HG03045 (cell line): ENCODE measurements at regions not wholly inside any gene's neighbourhood (a gene's known extent, or its start where the extent isn't known, plus 50 kb on each side); places are given as distances from the start of the nearest gene placed in this dataset.
"Not testable (repeated sequence)": the region's sequence is repeated elsewhere in the genome, so short reads cannot be mapped to it uniquely, and the experiment has no call there.

Experiments
- ATAC-seq: cut with Tn5 transposase; IDR thresholded peaks from one replicate; pipeline ENCODE4 v1.9.1; 2021; ENCODE audit warnings: mild to moderate bottlenecking, moderate library complexity; ENCODE audit not compliant: unreplicated experiment

DNA sequence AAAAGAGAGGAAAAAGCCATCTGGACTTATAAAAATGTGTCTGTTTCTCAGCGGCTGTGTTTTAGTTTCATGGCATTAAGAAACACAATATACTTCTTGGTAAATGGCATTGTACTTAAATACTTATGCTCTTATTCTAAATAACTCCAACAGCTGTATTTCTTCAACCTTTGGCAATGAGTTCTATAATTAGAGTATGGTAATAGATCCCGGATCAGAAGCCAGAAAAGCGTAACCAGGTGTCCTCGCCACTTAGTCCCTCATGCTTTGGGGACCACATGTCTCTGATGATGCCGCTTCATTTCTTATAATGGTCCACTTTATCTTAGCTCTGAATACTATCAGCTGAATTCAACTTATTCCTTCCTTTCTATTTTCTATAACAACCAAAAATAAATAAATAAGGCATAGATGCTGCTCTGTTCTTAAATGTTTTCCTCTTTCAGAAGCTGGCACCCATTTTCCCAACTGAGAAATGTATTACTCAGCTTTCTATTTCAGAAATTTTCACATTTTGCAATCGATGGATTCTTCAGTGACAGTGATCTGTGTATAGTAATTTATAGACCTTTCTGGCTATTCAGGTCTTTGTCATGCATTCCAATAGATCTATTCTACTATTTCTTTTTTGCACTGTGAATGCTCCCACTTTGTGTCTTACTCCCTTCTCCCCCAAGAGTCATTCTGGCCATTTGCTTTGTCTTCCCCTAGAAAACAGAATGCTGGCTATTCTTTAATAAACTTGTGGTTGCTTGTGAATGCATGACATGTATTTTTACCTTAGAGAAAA, 87.6 kb upstream of the KBTBD8 start:
- no peak for ATAC-seq

- no peak for ATAC-seq
Observed at GRCh38 chr3:66912306-66912705, 85.8 kb upstream of the KBTBD8 start.

DNA sequence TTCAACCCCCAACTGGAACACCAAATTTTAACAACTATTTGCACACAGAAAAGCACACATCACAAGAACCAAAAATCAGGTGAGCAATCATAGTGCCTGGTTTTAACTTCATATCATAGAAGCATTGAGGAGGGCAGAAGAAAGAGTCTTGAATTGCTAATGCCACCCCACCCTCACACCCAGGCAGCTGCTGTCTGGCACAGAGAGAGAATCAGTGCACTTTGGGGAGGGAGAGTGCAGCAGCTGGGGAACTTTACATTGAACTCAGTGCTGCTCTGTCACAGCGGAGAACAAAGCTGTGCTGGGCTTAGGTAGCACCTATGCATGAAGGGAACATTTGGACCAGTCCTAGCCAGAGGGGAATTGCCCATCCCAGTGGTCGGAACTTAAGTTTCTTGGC, 76.0 kb upstream of the KBTBD8 start:
- no peak for ATAC-seq

- ATAC-seq = no peak
Observed at GRCh38 chr3:66923969-66924368, 74.1 kb upstream of the KBTBD8 start.

GRCh38 chr3:66928252-66928651, 69.9 kb upstream of the KBTBD8 start:
- ATAC-seq = no peak

DNA sequence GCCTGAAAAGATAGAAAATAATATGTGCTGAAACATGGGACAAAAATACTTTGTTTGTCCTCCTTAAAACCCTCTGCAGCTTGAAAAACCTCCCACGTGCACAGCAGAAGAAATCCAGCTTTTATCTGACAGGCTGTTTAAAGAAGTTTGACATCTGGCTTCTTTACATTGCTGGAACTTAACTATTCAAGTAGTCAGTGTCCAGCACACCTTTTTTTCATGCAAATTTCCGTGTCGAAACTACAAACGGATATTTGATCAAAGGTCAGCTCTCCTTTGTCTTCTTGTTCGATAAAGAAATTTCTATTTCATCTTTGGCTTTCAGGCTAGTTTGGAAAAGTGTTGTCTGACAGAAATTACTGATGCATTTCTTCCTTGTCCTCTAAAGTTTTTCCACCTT, 66.8 kb upstream of the KBTBD8 start:
- ATAC-seq = no peak

GRCh38 chr3:66931699-66932098, 66.4 kb upstream of the KBTBD8 start:
- no peak for ATAC-seq

GRCh38 chr3:66933233-66933632, 64.9 kb upstream of the KBTBD8 start:
- ATAC-seq = no peak

DNA sequence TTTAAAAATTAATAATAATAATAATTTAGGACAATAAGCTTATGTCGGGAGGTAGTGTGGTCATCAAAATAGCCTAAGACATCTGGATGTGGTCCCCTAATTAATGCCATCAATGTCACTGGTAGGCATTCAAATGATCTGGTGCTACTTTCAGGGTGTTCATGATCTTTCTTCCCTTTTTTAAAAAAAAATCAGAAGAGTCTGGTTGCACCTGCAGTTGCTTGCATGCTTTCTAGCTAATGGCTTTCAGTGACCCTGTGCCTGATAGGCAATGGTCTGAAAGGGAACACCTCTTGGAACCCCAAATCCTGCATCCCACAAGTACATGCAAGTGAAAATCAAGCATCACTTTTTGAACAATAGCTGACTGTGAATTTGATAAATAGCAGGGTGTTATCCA, 64.1 kb upstream of the KBTBD8 start:
- ATAC-seq = no peak

- no peak for ATAC-seq
Observed at GRCh38 chr3:66934725-66935124, 63.4 kb upstream of the KBTBD8 start.

DNA sequence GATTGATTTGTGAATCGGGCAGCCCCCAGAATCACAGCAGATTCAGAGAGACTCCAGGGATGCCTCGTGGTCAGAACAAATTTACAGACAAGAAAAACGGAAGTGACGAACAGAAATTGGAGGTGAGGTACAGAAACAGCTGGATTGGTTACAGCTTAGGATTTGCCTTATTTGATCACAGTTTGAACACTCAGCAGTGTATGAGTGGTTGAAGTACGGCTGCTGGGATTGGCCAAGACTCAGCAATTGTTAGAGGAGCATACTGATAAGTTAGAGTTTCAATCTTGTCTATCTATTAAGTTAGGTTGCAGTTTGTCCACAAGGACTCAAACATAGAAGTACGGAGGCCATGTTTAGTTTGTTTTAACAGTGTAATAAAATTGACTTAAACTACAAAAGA, 61.1 kb upstream of the KBTBD8 start:
- not testable (repeated sequence) for ATAC-seq

- ATAC-seq = peak; percentile 56
Observed at GRCh38 chr3:66938338-66938963, 59.7 kb upstream of the KBTBD8 start.

DNA sequence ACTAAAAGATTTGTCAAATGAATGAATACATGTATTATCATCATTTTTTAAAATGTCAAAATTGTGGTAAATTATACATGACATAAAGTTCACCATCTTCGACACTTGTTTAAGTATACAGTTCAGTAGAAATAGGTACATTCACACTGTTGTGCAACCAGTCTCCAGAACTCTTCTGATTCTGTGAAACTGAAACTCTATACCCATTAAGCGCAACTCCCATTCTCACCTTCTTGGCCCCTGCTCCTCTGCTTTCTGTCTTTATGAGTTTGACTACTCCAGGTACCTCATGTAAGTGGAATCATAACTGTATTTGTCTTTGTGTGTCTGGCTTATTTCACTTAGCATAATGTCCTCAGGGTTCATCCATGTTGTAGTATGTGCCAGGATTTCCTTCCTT, 50.1 kb upstream of the KBTBD8 start:
- no peak for ATAC-seq
